GM19468 (cell line): ENCODE measurements at regions not wholly inside any gene's neighbourhood (a gene's known extent, or its start where the extent isn't known, plus 50 kb on each side); places are given as distances from the start of the nearest gene placed in this dataset.
A peak's percentile ranks its signal among the peaks of the same experiment; 100 is the strongest.

Experiments used
- ATAC-seq: cut with Tn5 transposase; IDR thresholded peaks from one replicate; pipeline ENCODE4 v1.9.1; 2021; ENCODE audit warnings: mild to moderate bottlenecking, moderate library complexity, moderate number of reproducible peaks; ENCODE audit not compliant: unreplicated experiment; ENCODE audit errors: extremely low read depth

- peak; percentile 92 for ATAC-seq
Observed at GRCh38 chr6:152897807-152898399, 84.9 kb downstream of the FBXO5 start.

GRCh38 chr6:152904678-152905077 is 78.2 kb downstream of the FBXO5 start:
- ATAC-seq = no peak

GRCh38 chr6:152905551-152906299 is 77.1 kb downstream of the FBXO5 start:
- no peak for ATAC-seq

GRCh38 chr6:152909241-152909640 is 73.6 kb downstream of the FBXO5 start:
- no peak for ATAC-seq

GRCh38 chr6:152916035-152916434 is 66.8 kb downstream of the FBXO5 start:
- ATAC-seq = no peak

DNA sequence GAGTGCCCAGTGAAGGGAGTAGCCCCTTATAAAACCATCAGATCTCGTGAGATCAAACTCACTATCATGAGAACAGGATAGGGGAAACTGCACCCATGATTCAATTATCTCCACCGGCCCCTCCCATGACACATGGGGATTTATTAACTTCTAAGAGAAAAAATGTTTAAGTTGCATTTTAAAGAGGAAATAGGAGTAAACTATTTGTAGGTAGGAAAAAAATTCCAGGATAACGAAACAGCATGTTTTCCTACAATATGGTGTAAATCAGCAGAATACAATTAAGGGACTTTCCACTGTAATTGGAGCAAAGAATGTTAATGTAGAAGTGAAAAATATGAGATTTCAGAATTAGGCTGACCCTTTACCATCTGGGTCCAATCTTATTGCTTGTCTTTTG is 63.9 kb downstream of the FBXO5 start:
- no peak for ATAC-seq

DNA sequence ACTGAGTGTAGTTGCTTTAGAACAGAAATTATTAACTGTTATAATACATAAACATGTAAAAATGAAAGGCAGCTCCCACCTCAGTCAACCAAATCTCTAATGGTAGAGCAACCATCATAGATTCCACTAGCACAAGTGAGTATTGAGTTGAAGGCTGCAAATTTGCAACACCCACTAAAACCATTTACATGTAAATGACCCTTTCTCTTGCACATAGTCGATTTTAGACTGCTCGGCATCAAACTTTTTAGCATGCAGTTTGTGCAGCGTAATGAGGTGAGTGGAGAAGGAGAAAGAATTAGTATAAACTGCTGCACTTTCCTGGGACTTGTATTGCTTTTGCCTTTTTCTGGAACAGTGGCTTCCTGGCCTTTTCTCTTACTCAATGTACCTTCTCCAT is 62.8 kb downstream of the FBXO5 start:
- no peak for ATAC-seq
